Stimulated activated CD4-positive, alpha-beta T cell treated with anti-CD3 and anti-CD28 coated beads, Interleukin-2, amount 100 ng/mL, for 24 hours (primary cell): ENCODE measurements at regions not wholly inside any gene's neighbourhood (a gene's known extent, or its start where the extent isn't known, plus 50 kb on each side); places are given as distances from the start of the nearest gene placed in this dataset.
"Not testable (repeated sequence)": the region's sequence is repeated elsewhere in the genome, so short reads cannot be mapped to it uniquely, and the experiment has no call there.

ENCODE experiments used
- DNase-seq, 2 donors: peaks; one replicate each; pipeline ENCODE4 v3.0.0-alpha.2; 2020

DNA sequence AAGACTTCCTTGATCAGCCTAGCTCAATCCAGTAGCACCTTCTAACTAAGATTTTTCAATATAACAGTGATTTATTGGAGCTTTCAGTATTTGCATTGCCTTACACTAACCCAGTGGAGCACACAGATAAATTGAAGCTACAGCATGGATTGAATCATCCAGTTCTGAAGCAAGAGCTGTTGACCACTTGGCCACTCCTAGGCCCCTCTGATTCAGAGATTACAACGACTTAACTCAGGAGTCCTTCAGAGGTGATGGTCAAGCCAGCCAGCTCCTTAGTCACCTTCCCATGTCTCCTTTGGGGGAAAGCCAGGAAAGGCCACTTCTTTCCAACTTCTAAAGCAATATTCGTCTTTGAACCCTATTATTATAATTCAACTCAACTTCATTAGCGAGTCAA lies 151.8 kb downstream of the TENT5C start:
- no peak for DNase-seq

DNA sequence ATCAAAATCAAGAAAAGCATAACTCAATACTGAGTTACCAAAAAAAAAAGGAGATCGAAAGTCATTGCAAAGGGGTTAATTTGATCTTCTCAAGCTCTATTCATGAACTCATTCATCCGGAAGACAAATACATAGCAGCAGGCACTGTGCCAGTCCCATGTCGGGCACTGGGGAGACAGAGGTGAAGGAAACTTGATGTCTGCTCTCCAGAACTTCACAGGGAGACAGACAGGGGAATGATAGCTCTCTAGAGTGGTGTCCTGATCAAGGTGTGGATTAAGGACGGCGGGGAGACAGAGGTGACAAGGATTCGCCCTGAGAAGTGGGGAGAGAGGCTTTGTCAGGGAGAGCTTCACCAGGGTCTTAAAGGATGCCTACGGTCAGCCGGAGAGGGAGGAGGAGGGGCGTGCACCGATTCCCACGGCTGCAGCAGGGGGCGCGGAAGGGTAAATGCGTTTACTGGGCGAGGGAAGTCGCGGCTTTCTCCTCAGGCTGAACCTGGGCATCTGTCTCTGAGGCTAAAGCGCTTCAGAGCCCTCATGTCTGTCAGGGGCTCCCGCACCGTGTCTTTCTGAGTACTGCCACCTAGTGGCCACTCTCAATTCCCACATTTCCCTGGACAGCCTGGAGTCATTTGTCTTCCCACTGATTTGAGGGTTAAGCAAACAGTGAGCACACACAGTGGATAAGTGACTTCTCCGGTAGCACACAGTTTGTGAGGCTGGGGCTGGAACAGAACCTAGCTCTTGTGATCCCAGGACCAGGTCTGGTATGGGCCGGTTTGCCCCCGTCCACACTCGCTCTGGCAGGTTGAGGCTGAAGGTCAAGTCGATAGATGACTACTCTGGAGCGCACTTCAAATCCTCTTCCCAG lies 152.8 kb downstream of the TENT5C start:
- peak; percentile 67 to 72 for DNase-seq

DNA sequence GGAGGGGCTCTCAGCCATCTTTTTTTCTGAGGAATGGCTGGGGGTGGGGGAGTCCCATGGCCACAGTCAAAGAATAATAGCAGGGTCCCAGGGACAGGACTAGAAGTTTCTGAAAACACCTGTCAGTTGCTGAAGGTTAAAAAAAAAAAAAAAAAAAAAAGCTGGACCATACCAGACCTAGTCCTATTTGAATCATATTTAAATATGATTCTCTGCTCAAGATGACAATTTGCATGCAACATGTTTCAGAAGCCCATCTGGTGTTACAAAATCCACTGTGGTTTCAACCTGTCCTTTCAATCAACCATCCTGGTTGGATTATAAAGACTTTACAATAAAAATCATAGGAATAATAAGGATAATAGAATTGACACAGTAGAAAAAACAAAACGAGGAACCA lies 153.7 kb downstream of the TENT5C start:
- no peak for DNase-seq

DNA sequence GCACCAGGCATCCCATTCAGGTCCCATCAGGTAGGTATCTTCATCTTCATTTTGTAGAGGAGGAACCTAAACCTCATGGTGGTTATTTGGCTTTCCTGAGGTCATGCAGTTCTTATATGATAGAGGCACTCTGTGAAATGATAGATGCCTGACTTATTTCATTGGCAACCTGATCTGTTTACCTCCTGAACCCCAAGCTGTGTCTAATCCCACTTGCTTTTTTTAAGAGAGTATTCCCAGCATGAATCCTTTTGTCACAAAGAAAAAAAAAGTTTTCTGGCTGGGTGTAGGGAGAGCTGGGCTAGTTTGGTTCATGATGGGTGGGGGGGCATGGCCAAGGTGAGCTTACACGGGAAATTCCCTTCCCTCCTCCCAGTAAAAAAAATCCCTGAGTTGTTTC lies 154.2 kb downstream of the TENT5C start:
- DNase-seq, result no peak

DNA sequence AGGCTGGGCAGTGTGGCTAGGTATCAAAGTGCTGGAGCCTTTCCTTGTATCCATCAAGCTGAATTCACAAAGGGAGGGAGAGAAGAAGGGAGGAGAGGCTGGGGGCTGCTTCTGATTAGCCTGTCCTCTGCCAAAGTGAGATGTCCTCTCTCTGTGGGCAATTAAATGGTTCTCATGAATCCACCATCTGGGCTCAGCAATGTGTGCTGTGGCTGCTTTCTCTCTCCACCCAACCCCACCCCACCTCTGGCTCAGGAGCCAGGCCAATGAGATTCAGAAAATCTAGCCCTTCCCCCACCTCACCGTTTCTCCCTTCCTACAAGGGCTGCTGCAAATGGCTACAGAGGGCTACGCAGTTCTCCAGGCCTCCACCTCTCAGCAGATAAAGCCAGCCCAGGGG lies 154.6 kb downstream of the TENT5C start:
- no peak for DNase-seq

DNA sequence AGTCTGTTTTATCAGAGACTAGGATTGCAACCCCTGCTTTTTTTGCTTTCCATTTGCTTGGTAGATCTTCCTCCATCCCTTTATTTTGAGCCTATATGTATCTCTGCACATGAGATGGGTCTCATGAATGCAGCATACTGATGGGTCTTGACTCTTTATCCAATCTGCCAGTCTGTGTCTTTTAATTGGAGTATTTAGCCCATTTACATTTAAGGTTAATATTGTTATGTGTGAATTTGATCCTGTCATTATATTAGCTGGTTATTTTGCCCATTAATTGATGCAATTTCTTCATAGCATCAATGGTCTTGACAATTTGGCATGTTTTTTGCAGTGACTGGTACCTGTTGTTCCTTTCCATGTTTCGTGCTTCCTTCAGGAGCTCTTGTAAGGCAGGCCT lies 161.7 kb downstream of the GDAP2 start:
- DNase-seq, result not testable (repeated sequence)

DNA sequence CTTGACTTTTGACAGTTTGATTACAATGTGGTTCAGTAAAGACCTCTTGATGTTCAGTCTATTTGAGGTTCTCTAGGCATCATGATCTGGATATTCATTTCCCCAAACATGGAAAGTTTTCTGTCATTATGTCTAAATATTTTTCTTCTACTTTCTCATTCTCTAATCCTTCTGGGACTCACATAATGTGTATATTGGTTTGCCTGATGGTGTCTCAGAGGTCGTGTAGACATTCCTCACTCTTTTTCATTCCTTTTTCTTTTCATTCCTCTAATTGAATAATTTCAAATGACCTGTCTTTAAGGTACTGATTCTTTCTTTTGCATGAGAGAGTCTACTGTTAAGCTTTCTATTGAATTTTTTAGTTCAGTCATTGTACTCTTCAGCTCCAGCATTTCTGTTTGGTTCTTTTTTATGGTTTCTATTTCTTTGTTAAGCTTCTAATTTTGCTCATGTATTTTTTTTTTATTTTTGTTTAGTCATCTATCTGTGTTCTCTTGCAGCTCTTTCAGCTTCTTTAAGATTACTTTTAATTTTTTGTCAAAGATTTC lies 158.4 kb downstream of the GDAP2 start:
- no peak for DNase-seq

DNA sequence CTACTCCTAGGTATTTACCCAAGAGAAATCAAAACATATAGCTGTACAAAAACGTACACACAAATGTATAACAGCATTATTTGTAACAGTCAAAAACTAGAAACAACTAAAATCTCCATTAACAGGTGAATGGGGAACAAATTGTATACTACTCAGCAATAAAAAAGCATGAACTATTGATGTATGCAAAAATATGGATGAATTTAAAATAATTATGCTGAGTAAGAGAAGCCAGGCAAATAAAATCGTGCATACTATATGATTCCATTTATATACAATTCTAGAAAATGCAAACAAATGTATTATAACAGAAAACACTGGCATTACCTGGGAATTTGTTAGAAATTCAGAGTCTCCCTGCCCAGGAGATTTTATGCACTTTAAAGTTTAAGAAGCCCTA lies 150.1 kb downstream of the GDAP2 start:
- no peak for DNase-seq

DNA sequence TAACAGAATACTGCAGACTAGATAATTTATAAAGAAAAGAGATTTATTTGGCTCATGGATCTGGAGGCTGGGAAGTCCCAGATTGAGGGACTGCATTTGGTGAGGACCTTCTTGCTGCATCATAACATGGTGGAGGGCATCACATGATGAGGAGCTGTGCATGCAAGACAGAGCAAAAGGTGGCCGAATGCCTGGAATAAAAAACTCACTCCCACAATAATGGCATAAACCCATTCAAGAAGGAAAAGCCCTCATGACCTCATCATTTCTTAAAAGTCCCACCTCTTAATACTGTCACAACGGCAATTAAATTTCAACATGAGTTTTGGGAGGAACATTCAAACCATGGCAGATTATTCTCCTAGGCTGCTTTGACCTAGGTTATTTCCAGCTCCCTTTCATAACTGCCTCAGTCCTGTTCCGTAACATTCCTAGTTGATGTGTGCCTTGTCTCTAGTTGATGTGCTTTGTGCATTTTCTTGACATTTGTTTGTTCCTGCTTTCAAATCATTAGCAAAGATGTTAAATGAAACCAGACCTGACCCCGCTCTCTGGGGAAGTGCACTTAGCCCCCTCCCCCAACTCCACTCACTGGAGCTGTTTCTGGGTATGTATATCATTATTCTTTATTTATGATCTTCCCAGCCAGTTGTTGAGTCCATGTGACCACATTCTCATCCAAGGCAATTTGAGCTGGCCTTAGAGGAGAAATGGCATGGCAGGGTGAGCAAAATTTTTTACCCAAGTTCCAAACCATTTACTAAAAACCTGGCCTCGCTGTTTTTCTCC lies 148.5 kb downstream of the GDAP2 start:
- no peak for DNase-seq

DNA sequence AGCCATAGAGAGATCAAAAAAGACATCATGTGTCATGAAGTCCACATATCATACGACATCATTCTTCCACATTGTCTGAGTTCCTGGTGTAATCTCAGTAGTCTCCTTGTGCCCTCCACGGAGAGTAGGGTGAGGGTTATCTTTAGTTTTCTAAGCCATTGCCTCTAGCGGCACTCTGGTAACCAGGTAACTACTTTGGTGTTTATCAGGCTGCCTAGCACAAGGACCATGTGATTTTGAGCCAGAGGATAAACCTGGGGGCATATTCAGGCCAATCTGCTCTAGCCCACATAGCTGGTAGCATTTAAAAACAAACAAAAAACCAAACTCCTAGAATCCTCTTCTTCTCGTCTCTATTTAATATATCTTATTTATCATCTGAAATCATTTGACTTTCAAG lies 147.4 kb downstream of the GDAP2 start:
- DNase-seq, result no peak

DNA sequence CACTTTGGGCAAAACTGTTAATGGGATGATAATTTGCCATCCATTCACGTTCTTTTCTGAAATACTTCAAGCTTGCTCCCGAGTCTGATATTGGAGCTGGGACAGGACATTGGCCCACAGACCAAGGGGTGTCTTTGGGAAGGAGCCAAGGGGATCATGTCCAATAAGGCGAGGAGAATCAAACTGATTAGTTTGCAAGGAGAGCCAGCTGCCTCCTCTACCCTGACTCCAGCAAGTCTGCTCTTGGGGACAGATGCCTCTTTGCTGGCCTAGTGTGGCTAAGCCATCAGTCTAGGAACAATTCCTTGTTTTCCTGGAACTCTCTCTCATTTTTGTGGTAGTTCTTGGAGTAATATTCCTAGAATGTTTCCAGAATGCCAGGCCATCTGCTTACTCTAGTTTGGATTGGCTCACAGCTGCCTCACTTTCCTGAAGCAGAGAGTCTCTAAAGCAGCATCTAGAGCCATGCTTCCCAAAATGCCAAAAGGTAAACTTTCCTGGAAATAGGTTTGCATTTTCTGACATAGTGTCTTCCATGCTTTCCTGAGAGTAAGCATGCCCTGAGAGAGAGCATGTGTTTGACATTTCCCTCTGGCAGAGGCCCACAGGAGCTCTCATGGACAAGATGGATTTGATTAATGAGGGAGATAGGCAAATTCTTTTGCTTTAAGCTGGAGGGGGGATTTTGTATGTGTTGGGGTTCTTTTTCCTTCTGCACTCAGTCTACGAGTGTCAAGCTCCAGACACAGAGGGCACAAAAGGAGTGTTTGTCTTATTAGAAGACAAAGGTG lies 145.6 kb downstream of the GDAP2 start:
- DNase-seq, result no peak

DNA sequence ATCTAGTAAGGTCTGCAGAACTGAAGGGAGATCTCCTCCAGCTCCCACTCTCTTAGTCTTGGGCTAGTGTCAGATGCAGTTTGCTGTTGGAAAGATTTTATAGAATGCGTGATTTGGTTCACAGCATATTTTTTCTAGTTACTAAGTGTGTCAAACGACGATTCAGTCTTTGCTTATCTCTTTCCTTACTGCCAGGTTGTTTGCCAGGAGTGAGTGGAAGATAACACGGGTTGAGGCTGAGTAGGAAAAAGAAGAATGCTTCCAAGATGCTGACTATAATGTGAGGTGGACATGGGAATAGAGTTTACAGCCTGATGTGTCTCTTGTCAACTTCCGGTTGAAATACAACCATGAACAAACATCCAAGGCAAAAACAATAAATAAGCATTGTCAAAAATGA lies 141.4 kb downstream of the GDAP2 start:
- DNase-seq, result no peak

DNA sequence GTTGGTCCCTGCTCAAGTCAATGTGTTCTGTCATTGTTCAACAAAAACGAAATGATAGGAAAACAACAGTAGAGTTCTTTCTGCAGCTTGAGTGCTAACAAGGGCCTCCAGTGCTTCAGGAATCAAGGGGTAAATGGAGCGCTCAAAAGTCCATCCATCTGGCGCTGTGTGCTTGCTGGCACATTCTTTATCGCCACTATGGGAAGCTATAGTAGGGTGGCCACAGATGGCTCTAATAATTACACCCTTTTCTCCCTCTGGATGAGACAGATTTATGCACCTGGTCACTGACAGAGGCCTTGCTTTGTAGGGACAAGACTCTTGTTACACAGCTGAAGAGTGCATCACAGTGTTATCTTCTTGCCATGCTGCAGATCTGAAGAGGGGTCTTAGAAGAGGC lies 136.0 kb downstream of the GDAP2 start:
- no peak for DNase-seq

DNA sequence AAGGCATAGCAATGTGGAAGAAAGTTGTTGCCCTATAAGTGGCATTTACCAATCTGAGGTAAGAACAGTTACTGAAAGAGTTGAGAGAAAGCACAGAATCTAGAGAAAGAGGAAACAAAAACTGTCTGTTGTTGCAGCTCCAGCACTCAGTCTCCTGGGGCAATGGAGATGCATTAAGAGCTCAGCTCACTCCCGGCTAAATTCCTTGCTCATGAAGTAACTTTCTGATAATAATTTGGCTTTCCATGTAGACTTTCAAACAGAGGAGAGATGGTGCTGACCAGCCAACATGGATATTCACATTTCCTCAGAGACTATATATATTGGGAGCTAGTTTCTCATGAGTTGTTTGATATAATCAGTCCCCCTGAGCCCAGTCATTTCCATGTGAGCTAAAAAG lies 135.3 kb downstream of the GDAP2 start:
- no peak for DNase-seq

DNA sequence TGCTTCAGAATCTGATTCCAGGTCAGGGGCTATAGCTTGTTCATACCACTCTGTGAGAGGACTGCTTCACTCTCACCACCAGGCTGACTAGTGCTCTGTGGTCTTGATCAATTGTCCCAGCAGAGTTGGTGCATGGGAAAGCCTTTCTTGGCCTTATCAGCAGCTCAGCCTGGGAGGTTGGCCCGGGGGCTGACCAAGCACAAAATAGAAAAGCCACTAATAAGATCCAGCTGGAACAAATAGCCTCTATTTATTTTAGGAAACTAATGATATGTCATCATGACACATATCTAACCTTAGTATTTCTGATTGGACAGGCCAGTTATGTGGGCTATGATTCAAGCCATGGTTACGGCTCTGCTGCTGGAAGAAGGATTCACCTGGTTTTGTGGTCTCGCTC lies 134.2 kb downstream of the GDAP2 start:
- no peak for DNase-seq

DNA sequence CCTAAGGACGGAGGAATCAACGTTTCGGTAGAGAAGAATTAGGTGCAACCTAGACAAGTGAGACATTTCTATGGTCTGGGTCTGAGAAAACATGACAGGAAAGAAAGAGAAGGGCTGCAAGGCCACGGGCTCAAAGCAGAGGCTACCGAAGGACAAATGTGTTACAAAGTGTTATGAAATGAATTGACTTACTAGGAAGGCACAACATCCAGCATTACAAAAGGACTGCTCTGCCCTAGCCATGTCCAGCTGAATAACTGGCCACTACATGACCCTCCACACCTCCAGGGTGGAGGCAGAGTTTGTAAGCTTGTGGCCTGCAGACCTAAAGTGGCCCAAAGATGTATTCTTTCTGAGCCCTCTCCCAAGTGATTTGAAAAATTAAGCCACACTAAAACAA lies 133.6 kb downstream of the GDAP2 start:
- no peak for DNase-seq

DNA sequence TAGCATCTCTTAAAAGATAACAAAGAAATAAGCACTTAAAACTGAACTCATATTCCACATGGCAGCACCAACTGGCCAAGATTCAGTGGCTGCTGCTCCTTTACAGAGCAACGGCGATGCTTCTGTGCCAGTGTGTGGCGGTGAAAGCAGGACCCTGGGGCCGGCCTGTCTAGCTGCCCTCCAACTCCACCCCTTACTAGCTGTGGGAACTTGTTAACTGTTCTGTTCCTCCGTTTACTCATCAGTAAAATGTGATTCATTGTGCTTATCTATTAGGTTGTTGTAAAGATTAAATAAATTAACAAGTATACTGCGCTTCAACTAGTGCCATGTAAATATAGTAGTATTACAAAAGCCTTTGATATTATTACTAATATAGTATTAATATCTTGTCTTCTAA lies 133.2 kb downstream of the GDAP2 start:
- no peak for DNase-seq

DNA sequence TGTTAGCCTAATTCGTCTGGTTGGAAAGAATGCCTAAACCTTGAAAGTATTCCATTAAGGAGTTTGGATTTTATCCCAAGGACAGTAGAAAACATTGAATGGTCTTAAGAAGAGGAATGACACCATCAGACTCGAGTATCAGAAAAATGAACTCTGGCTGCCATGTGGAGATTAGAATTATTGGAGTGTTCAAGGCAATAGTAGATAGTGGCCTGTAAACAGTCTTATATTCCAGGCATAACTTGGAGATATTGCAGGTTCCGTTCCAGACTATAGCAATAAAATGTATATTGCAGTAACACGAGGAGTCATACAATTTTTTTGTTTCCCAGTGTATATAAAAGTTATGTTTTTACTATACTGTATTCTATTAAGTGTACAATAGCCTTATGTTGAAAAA lies 130.9 kb downstream of the GDAP2 start:
- DNase-seq, result no peak

DNA sequence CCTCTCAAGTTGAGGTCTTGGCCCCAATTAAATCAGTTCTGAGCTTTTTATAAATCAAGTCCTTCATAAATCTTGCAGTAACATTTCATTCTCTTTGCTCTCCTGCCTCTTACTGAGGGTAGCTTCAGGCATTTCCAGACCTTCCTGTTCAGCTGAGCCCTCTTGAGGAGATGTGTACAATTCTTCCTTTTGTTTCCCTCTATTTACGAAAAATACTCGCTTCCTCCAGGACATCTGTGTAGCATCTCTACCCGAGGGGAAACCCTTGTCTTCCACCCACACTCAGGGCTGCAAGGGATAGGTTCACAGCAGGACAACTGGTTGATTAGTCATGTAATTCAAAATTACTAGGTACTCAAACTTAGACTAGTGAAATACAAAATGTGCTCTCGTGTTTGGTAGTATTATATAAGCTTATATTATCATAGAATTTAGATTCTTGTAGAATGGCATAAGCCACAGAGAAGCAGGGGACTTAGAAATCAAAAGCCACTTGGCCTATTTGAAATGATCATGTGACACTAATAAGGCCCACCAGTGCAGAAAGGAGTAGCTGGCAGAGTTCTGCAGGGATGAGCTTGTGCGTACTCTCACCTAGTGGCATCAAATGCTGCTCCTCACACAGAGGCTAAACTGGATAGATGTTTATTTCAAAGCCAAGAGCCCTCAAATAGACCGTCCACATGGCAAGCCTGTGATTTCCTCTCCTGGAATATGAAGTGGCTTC lies 126.7 kb downstream of the GDAP2 start:
- no peak for DNase-seq

DNA sequence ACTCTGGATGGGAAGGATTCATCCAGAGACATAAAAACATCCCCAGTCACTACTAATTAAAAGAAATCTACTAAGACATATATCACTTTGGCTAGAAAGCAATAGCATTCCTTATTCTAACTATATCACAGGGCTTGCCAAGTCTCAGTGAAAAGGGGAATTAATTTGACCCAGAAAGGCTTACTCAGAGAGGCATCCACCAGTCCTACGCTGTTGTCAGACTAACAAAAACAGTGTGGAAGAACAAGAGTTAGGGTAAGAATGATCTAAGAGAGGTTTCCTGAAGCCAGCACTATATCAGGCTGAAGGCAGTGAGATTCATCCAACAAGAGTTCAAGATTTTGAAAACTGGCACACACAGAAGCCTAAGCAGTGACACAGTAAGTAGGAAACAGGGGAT lies 126.1 kb downstream of the GDAP2 start:
- no peak for DNase-seq

DNA sequence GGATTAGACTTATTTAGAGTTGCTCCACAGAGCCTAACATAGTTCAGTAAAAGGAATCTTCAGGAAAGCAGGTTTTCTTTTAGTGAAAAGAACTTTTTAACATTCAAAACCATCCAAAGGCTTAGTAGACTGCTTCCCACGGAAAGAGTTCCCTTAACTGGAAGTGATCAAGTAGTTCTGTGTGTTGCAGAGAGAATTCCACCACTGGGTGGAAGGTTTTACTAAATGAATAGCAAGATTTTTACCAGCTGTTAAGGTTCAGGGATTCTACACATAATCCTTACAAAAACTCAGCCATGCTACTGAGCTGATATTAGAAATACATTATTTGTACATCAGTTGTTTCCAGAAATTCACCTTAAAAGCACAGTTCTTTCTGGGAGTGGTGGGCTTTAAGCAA lies 119.7 kb downstream of the GDAP2 start:
- no peak for DNase-seq

DNA sequence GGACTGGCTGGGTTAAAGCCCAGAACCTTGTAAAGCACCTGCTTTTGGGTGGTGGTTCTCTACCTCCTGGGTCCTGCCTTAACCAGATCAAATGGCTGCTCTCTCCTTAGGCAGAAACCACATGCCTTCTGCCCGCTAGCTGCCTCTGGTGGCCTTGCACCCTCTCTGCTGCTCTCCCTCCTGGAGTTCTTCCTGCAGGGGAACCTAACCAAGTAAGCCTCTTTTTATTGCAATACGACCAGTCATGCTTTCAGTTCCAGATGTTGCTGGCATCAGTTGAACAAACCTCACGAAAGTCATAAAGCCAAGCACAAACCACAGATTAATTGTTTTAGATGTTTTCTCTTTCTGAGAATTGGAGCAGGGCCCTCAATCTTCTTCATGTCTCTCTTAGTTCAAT lies 118.9 kb downstream of the GDAP2 start:
- no peak for DNase-seq
